ENCODE measurements at regions not wholly inside any gene's neighbourhood (a gene's known extent, or its start where the extent isn't known, plus 50 kb on each side); places are given as distances from the start of the nearest gene placed in this dataset.
"Not testable (repeated sequence)": the region's sequence is repeated elsewhere in the genome, so short reads cannot be mapped to it uniquely, and the experiment has no call there.

DNA sequence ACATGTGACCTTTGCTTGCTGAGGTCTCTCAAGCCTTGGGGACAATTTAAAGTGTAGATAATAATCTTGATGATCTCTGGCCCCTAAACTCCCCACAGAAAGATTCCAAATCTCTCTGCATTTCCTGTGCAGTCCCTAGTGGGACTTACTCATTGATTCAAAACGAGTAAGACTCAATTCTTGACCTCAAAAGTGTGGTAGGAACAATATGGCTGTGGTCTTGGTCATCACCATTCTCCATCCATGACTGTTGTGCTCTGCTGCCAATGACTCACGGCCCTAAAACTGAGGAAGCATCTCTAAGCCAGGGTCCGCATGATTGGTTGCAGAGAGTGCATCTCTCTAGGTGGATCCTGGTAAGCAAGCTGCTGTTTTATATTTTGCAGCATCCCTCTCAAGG, 268.0 kb downstream of the PTGER3 start:
- no peak overlapping the region for H3K4me3 ChIP-seq (replicated peaks in 1 of 2; ENCODE audit: low read depth in 2 of 2, low read length in 2 of 2)
- TF ChIP-seq, protein P1, sequence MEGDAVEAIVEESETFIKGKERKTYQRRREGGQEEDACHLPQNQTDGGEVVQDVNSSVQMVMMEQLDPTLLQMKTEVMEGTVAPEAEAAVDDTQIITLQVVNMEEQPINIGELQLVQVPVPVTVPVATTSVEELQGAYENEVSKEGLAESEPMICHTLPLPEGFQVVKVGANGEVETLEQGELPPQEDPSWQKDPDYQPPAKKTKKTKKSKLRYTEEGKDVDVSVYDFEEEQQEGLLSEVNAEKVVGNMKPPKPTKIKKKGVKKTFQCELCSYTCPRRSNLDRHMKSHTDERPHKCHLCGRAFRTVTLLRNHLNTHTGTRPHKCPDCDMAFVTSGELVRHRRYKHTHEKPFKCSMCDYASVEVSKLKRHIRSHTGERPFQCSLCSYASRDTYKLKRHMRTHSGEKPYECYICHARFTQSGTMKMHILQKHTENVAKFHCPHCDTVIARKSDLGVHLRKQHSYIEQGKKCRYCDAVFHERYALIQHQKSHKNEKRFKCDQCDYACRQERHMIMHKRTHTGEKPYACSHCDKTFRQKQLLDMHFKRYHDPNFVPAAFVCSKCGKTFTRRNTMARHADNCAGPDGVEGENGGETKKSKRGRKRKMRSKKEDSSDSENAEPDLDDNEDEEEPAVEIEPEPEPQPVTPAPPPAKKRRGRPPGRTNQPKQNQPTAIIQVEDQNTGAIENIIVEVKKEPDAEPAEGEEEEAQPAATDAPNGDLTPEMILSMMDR (IDR thresholded peaks at IDR 0.05; ENCODE audit: low read depth, low read length): no peak
- DNase-seq (ENCODE audit: low read depth in 2 of 2): peak; percentile 3 to 80

DNA sequence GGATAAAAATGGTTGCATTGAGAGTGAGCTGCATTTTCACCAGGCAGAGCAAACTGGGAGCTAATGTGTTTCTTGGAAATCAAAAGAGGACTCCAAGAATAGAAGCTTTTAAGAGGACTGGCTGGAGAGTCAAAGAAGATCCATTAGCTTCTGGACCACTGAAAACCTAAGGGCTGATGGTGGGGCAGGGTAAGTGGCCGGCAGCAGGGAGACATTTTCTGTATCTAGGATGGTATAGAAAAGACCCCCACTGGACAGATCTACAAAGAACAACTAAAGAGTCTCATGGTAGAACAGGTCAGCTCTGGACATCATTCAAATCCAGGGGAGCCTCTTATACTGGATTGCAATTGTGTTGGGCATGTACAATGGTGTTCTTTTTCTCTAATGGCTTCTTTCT, 262.3 kb downstream of the PTGER3 start:
- H3K4me3 ChIP-seq (replicated peaks in 1 of 2; ENCODE audit: low read depth in 2 of 2, low read length in 2 of 2): no peak overlapping the region
- TF ChIP-seq, protein P1 (IDR thresholded peaks at IDR 0.05; ENCODE audit: low read depth, low read length): no peak
- DNase-seq (ENCODE audit: low read depth in 2 of 2): no peak

DNA sequence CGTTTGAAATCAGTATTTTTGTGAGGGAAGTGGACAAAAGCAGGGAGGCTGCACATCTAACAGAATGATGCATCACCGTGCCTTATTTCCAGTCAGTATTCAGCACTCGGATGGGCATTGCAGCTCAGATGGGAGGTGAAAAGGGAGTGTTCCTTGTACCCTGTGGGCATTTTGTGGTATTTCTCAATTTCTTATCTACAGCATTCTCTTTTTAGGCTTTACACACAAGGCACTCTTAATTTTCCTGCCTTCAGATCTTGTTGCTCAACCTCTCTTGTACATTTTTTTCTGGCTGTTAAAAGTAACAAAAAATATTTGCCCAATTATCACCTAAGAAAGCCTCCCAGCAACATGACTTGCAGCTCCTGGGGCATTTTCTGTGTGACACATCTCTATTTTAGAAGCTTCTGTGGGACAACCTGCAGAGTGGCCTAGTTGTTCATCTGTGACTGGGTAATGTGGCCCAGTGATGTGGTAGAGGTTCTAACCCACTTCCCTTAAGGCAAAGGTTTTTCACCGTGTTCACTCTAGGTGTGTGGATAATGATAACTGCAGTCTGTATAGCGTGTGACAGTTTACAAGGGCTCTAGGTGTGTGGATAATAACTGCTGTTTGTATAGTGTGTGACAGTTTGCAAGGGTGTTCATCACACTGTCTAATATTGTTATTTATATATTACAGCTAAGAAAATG, 257.2 kb downstream of the PTGER3 start:
- TF ChIP-seq, protein P1 (IDR thresholded peaks at IDR 0.05; ENCODE audit: low read depth, low read length): no peak
- DNase-seq (ENCODE audit: low read depth in 2 of 2): no peak
- H3K4me3 ChIP-seq (replicated peaks in 1 of 2; ENCODE audit: low read depth in 2 of 2, low read length in 2 of 2): no peak overlapping the region

DNA sequence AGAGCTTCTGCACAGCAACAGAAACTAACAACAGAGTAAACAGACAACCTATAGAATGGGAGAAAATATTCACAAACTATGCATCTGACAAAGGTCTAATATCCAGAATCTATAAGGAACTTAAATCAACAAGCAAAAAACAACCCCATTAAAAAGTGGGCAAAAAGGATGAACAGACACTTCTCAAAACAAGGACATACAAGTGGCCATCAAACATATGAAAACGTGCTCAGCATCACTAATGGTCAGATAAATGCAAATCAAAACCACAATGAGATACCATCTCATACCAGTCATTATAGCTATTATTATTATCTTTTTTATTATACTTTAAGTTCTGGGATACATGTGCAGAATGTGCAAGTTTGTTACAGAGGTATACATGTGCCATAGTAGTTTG, 252.6 kb downstream of the PTGER3 start:
- DNase-seq (ENCODE audit: low read depth in 2 of 2); H3K4me3 ChIP-seq (replicated peaks in 1 of 2; ENCODE audit: low read depth in 2 of 2, low read length in 2 of 2): not testable (repeated sequence)

DNA sequence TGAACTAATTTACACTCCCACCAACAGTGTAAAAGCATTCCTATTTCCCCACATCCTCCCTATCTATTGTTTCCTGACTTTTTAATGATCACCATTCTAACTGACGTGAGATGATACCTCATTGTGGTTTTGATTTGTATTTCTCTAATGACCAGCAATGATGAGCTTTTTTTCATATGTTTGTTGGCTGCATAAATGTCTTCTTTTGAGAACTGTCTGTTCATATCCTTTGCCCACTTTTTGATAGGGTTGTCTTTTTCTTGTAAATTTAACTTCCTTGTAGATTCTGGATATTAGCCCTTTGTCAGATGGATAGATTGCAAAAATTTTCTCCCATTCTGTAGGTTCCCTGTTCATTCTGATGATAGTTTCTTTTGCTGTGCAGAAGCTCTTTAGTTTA, 251.3 kb downstream of the PTGER3 start:
- DNase-seq (ENCODE audit: low read depth in 2 of 2); H3K4me3 ChIP-seq (replicated peaks in 1 of 2; ENCODE audit: low read depth in 2 of 2, low read length in 2 of 2): not testable (repeated sequence)

DNA sequence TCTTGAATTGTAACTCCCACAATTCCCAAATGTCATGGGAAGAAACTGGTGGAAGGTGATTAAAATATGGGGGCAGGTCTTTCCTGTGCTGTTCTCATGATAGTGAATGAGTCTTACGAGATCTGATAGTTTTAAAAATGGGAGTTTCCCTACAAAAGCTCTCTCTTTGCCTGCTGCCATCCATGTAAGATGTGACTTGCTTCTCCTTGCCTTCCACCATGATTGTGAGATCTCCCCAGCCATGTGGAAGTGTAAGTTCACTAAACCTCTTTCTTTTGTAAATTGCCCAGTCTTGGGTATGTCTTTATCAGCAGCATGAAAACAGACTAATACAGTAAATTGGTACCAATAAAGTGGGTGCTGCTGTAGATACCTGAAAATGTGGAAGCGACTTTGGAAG, 245.0 kb downstream of the PTGER3 start:
- not testable (repeated sequence) for DNase-seq (ENCODE audit: low read depth in 2 of 2); H3K4me3 ChIP-seq (replicated peaks in 1 of 2; ENCODE audit: low read depth in 2 of 2, low read length in 2 of 2)

DNA sequence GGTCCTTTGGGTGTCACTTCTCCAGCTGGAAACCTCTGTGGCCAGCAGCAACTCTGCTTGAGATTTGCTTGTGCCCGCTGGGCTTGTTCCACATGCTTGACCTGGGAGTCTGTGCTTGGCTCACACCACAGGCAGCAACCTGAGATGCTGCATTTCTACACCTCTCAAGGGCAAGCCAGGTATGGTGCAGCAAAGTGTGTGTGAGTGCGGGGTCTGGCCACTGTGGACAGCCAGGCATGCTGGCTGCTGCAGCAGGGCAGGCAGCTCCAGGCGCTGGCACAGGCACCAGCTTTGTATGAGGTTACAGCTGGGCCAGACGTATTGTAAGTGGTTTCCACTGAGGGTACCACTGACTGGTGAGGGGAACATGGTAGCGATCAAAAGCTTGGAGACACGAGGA, 242.0 kb downstream of the PTGER3 start:
- TF ChIP-seq, protein P1 (IDR thresholded peaks at IDR 0.05; ENCODE audit: low read depth, low read length): no peak
- no peak for DNase-seq (ENCODE audit: low read depth in 2 of 2)
- H3K4me3 ChIP-seq (replicated peaks in 1 of 2; ENCODE audit: low read depth in 2 of 2, low read length in 2 of 2): no peak overlapping the region

DNA sequence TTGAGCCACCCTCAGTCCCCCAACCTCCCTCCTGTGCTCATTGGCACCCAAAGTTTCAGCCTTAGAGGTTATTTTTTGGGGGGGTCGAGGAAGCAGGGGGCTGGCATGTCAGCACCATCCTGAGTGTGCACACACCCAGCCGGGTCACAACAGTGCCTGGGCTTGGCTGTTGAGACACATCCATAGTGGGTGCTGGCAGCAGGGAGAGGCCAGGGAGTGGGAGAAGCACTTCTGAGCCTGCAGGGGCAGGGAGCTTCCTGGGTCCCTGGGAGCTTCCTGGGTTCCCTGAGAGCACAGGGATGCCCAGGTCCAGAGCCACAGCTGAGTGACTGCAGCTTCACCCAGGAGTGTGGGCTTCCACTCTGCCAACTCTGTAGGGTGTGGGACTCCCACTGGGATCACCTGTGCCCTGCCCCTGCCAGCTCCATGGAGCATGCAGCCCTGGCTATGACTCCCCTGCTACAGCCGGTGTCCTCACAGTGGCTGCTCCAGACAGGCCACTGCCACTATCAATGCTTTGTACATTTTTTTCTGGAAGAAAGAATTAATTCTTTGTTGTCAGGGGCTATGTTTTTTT, 240.4 kb downstream of the PTGER3 start:
- no peak for DNase-seq (ENCODE audit: low read depth in 2 of 2)
- TF ChIP-seq, protein P1 (IDR thresholded peaks at IDR 0.05; ENCODE audit: low read depth, low read length): no peak
- H3K4me3 ChIP-seq (replicated peaks in 1 of 2; ENCODE audit: low read depth in 2 of 2, low read length in 2 of 2): no peak overlapping the region
